Hematopoietic multipotent progenitor cell (in vitro differentiated cells): ENCODE measurements at regions not wholly inside any gene's neighbourhood (a gene's known extent, or its start where the extent isn't known, plus 50 kb on each side); places are given as distances from the start of the nearest gene placed in this dataset.
"Not testable (repeated sequence)": the region's sequence is repeated elsewhere in the genome, so short reads cannot be mapped to it uniquely, and the experiment has no call there.

Experiments
- DNase-seq, 3 donors: peaks; one replicate each; pipeline ENCODE4 v3.0.0-alpha.2; 2011 to 2015; ENCODE audit warnings: low read depth in 2 of 3, low spot score in 2 of 3

DNA sequence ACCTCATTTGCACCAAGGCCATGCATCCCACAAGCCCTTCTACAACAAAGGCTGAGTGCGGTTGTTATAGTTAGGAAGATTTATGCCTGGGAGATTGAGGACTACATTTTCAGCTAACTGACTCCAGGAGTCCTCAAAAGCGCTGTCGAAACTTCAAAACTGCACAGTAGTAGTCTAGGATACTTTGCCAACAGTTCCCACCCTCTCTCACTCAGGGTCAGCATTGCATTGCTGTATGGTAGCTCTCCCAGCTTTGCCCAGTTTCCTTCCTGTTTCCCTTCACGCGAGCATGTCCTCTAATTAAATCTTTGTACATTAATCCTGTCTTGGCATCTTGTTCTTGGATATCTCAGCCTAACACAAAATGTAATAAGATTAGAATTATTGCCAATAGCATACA, 420.6 kb upstream of the UBE2E3 start:
- no peak for DNase-seq

- no peak for DNase-seq
Observed at GRCh38 chr2:180559038-180559437, 421.4 kb upstream of the UBE2E3 start.

DNA sequence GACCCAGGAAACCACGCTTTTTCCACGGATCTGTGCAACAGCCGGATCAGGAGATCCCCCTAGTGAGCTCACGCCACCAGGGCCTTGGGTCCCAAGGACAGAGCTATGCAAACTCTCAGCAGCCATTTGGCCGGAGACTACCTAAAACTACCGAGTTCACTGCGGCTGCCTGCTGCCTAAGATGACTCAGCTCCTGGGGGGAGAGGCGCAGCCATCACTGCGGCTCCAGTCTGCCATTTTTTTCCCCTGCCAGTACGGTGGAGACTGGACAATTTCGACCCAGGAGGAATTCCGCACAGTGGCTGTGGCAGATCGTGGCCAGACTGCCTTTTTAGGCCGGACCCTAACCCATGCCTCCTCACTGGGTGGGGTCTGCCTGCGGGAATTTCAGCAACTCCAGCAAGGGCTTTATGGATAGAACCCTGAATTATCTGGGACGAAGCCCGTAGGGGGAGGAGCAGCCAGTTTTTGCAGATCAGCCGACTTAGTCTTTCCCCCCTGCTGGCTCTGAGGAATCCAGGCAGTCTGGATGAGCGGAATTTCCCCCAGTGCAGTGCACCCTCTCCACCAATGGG, 424.9 kb upstream of the UBE2E3 start:
- DNase-seq, result no peak

DNA sequence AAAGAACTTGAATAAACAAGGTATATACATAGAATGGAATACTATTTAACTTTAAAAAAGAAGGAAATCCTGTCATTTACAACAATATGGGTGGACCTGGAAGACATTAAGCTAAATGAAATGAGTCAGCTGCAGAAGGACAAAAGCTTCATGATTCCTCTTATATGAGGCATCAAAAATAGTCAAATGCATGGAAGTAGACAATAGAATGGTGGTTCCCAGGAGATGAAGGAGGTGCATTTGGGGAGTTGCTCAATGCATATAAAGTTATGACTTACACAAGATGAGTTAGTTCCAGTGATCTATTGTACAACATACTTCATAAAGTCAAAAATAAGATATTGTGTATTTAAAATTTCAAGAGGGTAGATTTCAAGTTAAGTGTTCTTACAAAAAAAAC, 426.1 kb upstream of the UBE2E3 start:
- no peak for DNase-seq

GRCh38 chr2:180553094-180553715, 427.2 kb upstream of the UBE2E3 start:
- DNase-seq, result no peak

DNA sequence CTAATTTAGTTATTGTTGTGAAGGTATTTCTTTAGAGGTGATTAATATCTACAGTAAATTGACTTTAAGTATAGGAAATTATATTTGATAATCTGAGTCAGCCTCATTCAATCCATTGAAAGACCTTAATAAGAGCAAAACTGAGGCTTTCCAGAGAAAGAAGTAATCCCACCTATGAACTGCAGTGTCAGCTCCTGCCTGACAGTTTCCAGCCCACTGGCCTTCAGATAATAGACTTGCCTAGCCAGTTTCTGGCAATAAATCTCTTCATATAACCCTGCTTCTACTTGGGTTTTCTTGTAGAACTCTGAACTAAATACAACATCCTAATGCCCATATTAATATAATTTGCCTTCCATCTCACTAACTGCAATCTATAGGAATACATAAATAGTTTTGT, 437.9 kb upstream of the UBE2E3 start:
- no peak for DNase-seq

DNA sequence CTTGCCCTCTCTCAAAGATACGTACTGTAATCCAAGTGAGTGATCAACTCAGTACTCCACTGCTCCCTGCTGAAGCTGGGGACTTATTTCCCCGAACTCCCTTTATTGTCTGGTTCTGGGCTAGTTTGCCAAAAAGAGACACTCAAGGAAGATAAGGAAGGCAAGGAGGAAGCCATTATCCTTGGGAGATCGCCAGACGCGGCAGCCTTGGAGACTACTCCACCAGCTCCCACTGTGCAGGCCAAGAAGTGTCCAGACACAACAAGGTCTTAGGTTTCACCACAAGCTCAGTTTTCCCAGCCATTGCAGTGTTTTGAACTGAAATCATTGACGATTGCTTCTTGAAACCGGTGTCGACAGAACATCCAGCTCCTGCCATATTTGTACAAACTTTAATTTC, 439.6 kb upstream of the UBE2E3 start:
- no peak for DNase-seq

GRCh38 chr2:180539541-180539940, 440.9 kb upstream of the UBE2E3 start:
- DNase-seq, result no peak

DNA sequence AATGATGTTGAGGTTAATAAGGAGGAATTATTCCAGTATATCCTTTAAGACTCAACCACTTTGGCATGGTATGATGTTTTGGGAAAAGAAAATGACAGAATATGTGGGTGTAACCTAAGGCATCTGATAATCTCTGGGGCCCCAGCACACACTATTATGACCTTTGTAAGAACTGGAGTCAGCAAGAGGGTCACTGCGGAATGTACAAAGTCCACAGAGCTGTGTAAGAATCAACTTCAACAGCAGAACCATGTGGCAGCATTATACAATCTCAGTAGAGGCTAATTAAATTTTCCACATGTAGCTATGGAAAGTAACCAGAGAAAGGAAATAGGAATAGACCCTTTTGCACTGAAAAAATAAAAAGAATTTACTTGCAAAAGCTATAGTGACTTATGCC, 445.1 kb upstream of the UBE2E3 start:
- DNase-seq, result no peak

DNA sequence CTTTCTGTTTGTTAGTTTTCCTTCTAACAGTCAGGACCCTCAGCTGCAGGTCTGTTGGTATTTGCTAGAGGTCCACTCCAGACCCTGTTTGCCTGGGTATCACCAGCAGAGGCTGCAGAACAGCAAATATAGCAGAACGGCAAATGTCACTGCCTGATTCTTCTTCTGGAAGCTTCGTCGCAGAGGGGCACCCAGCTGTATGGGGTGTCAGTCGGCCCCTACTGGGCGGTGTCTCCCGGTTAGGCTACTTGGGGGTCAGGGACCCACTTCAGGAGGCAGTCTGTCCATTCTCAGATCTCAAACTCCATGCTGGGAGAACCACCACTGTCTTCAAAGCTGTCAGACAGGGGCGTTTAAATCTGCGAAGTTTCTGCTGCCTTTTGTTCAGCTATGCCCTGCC, 448.6 kb upstream of the UBE2E3 start:
- not testable (repeated sequence) for DNase-seq

- DNase-seq, result no peak
Observed at GRCh38 chr2:180524499-180524898, 455.9 kb upstream of the UBE2E3 start.

GRCh38 chr2:180523621-180524340, 456.6 kb upstream of the UBE2E3 start:
- DNase-seq, result no peak

- no peak for DNase-seq
Observed at GRCh38 chr2:180520921-180521581, 459.4 kb upstream of the UBE2E3 start.

DNA sequence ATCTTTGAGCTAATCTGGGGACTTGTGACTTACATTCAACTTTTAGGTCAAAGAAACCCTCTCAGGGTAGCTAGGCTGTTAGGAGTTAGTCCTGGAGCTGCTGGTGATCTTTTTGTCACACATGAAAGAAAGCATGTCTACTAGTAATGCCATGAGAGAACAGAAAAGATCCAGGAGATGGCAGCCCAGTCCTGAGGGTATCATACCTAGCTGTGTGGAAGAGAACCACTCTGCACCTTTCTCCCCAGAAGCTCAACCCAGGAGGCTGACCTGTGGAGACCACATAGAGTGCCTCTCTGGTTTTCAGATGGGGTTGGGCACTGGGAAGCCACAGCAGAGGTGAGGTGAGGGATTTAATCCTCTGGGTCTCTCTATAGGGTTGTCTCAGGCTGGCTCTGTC, 460.2 kb upstream of the UBE2E3 start:
- DNase-seq, result no peak

- DNase-seq, result no peak
Observed at GRCh38 chr2:180519276-180519675, 461.1 kb upstream of the UBE2E3 start.

DNA sequence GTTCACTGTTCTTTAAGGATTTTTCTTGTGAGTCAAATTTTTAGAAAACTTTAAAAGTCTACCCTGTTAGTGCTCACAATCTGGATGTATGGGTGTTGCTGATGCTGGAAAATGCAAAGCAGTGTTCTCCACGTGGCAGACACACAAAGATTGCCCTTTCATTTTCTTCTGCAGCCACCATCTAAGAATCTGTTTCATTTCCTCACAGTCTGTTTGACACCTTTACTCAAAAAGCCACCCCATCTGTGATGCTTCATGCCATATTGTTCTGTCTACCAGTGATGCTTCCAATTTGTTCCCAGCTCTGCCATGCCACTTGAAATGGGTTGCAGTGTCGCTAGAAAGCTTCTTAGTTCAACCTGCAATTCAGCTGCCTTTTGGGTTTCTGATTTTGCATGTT, 464.2 kb upstream of the UBE2E3 start:
- no peak for DNase-seq

DNA sequence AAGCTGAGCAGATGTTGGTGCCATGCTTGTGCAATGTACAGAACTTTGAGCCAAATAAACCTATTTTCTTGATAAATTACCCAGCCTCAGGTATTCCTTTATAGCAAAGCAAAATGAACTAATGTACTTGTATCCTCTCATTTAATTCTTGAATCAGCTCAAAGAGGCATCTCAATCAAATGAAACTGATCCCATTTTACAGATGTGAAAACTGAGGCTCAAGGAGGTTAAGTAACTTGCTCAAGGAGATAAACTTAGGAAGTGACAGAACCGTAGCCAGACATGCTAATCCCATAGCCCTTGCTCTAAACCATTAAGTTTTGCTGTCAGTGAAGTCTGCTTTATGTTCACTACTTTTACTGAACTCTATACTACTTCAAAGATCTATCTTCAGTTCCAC, 467.0 kb upstream of the UBE2E3 start:
- DNase-seq, result no peak

DNA sequence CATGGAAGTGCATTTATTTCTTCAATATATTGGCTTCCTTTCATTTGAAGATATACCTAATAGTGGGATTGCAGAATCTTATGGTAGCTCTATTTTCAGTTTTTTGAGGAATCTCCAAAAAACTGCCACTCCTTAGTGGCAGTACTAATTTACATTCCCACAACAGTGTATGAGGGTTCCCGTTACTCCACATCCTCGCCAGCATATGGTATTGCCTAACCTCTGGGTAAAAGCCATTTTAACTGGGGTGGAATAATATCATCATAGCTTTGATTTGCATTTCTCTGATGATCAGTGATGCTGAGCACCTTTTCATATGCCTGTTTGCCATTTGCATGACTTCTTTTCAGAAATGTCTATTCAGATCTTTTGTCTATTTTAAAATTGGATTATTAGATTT, 471.9 kb upstream of the UBE2E3 start:
- no peak for DNase-seq

DNA sequence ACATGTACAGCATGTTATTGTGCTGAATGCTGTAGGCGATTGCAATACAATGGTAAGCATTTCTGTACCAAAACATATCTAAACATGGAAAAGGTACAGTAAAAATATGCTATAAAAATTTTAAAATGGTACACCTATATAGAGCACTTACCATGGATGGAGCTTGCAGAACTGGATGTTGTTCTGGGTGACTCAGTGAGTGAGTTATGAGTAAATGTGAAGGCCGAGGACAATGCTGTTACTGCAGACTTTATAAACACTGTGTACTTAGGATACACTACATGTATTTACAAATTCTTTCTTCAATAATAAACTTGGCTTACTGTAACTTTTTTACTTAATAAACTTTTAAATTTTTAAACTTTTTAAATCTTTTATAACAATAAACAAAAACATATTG, 473.4 kb upstream of the UBE2E3 start:
- DNase-seq, result no peak

- DNase-seq, result no peak
Observed at GRCh38 chr2:180505203-180505602, 475.2 kb upstream of the UBE2E3 start.

DNA sequence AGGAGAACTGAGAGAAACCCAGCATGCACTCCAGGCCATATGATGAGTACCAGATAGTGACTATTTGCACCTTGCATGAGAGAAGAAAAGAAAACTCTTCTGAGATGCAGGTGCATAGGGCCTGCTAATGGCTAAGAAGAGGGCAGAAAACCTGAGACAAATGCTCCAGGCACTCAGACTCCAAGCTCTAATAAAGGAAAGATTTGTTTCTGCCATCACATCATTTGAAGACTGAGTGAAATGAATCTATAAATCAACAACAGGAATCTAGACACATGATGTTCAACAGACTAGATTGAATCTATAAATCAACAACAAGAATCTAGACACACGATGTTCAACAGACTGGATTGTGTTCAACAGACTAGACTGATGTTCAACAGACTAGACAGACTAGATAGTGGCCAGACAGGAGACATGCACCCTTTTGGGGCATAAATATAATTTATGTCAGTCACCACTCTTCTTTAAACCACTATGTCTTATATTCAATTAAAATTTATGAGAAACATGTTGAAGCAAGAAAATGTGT, 482.7 kb upstream of the UBE2E3 start:
- DNase-seq, result no peak

- no peak for DNase-seq
Observed at GRCh38 chr2:180495606-180496005, 484.8 kb upstream of the UBE2E3 start.
